ENCODE measurements at regions not wholly inside any gene's neighbourhood (a gene's known extent, or its start where the extent isn't known, plus 50 kb on each side); places are given as distances from the start of the nearest gene placed in this dataset.

- Histone ChIP-seq H3K9me3 (no peaks in the 10 kb centered on the region), H3K36me3 (replicated peaks in 1 of 2; ENCODE audit: insufficient read depth in 1 of 2, low read depth in 2 of 2) (no peaks in the 10 kb centered on the region), H3K4me1 (no peaks in the 10 kb centered on the region), H3K4me3 (no peak overlapping the region), H3K27ac (no peak overlapping the region), H3K27me3 (no peaks in the 10 kb centered on the region)
- ATAC-seq: no peak
- TF ChIP-seq POLR2A (IDR thresholded peaks at IDR 0.05) (no peak), CTCF (IDR thresholded peaks at IDR 0.05) (no peak)
- DNase-seq: no peak
- WGBS, 2 donors: 50 to 81% methylated on average over 1 of the region's 1 CpG
- intact Hi-C loops (cut with DNase I): no loop called here
Observed at GRCh38 chr13:78096221-78096620, 177.6 kb upstream of the EDNRB start.

- Histone ChIP-seq H3K27ac (no peak overlapping the region), H3K9me3 (no peaks in the 10 kb centered on the region), H3K36me3 (replicated peaks in 1 of 2; ENCODE audit: insufficient read depth in 1 of 2, low read depth in 2 of 2) (no peaks in the 10 kb centered on the region), H3K27me3 (no peaks in the 10 kb centered on the region), H3K4me1 (no peaks in the 10 kb centered on the region), H3K4me3 (no peak overlapping the region)
- no peak for DNase-seq
- intact Hi-C loops (cut with DNase I): no loop called here
- no peak for TF ChIP-seq POLR2A (IDR thresholded peaks at IDR 0.05)
- no peak for TF ChIP-seq CTCF (IDR thresholded peaks at IDR 0.05)
- no peak for ATAC-seq
- WGBS, 2 donors: 36 to 50% methylated on average over 4 of the region's 4 CpGs
Observed at GRCh38 chr13:78087966-78088678, 169.5 kb upstream of the EDNRB start.

- 25 to 35% methylated on average over 8 of the region's 8 CpGs for WGBS, 2 donors
- Histone ChIP-seq H3K36me3 (replicated peaks in 1 of 2; ENCODE audit: insufficient read depth in 1 of 2, low read depth in 2 of 2) (no peaks in the 10 kb centered on the region), H3K9me3 (no peaks in the 10 kb centered on the region), H3K27me3 (no peaks in the 10 kb centered on the region), H3K4me3 (no peak overlapping the region), H3K27ac (no peak overlapping the region), H3K4me1 (no peaks in the 10 kb centered on the region)
- DNase-seq (no peak), ATAC-seq (no peak)
- intact Hi-C loops (cut with DNase I): no loop called here
- no peak for TF ChIP-seq CTCF (IDR thresholded peaks at IDR 0.05)
- TF ChIP-seq POLR2A (IDR thresholded peaks at IDR 0.05): no peak
Observed at GRCh38 chr13:78085434-78086225, 167.0 kb upstream of the EDNRB start.

- Histone ChIP-seq H3K36me3 (replicated peaks in 1 of 2; ENCODE audit: insufficient read depth in 1 of 2, low read depth in 2 of 2) (no peaks in the 10 kb centered on the region), H3K4me3 (no peak overlapping the region), H3K9me3 (no peaks in the 10 kb centered on the region), H3K4me1 (no peaks in the 10 kb centered on the region), H3K27me3 (no peaks in the 10 kb centered on the region), H3K27ac (no peak overlapping the region)
- WGBS, 2 donors: 39 to 51% methylated on average over 1 of the region's 1 CpG
- ATAC-seq (no peak), DNase-seq (no peak)
- TF ChIP-seq POLR2A (IDR thresholded peaks at IDR 0.05) (no peak), CTCF (IDR thresholded peaks at IDR 0.05) (no peak)
- intact Hi-C loops (cut with DNase I): no loop called here
Observed at GRCh38 chr13:78084401-78084800, 165.8 kb upstream of the EDNRB start.

All from body of pancreas (tissue), 4 donors.